GM18909 (cell line): ENCODE measurements at regions not wholly inside any gene's neighbourhood (a gene's known extent, or its start where the extent isn't known, plus 50 kb on each side); places are given as distances from the start of the nearest gene placed in this dataset.

Experiments used
- ATAC-seq: cut with Tn5 transposase; IDR thresholded peaks from one replicate; pipeline ENCODE4 v1.9.1; 2021; ENCODE audit warnings: mild to moderate bottlenecking; ENCODE audit not compliant: unreplicated experiment, poor library complexity

- ATAC-seq, result no peak
These were observed 151.1 kb upstream of the MKI67 start for GRCh38 chr10:128277267-128277840.

- no peak for ATAC-seq
These were observed 152.1 kb upstream of the MKI67 start for GRCh38 chr10:128278362-128278761.

- no peak for ATAC-seq
These were observed 154.0 kb upstream of the MKI67 start for GRCh38 chr10:128280271-128280670.

DNA sequence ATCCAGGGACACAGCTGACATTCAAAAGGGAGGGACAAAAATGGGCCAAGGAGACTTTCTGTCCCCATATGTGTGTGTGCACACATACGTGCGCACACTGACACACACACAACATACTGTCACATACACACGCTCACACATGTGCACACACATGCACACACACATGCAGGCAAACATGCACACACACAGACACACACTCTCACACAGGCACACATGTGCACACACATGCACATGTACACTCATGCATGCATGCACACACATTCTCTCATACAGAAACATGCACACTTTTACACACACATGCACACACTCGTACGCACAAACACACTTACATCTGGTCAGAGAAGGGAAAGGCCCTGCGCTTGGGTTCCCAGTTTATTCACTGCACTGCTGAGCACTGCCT, 155.1 kb upstream of the MKI67 start:
- no peak for ATAC-seq

- ATAC-seq, result no peak
These were observed 155.6 kb upstream of the MKI67 start for GRCh38 chr10:128281861-128282260.

- ATAC-seq, result no peak
These were observed 160.0 kb upstream of the MKI67 start for GRCh38 chr10:128286141-128286761.

DNA sequence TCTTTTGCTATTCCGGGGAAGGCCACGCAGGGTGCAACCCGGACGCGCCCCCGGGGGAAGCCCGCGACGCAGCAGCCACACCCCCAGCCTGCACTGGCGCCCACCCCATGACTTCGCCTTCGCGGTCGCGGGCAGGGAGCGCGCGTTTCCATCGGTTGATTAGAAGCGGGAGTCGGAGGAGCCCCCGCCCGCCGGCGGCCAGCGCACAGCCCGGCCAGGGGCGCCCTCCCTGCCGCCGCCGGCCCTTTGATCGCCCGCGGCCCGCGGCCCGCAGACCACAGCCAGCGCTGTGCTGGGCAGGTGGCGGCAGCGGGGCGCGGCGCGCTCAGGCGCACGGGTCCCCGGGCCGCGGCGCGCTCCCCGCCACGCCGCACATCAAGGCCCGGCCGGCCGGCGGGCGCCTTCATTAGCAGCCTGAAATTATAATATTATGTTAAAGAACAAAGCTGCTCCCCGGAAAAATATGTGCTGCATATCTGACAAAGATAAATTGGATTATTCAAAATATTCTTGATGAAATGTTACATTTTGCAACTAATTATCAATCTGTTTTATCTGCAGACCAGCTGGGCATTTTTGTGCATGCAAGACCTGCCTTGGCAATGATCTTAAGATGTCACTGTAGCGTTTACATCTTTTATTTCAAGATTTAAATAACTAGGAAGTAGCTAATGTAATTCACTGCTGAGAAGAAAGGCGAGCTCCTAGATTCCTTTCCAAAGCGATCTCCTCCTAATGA, 160.7 kb upstream of the MKI67 start:
- ATAC-seq, result no peak

GRCh38 chr10:128287921-128288320, 161.7 kb upstream of the MKI67 start:
- ATAC-seq, result no peak

DNA sequence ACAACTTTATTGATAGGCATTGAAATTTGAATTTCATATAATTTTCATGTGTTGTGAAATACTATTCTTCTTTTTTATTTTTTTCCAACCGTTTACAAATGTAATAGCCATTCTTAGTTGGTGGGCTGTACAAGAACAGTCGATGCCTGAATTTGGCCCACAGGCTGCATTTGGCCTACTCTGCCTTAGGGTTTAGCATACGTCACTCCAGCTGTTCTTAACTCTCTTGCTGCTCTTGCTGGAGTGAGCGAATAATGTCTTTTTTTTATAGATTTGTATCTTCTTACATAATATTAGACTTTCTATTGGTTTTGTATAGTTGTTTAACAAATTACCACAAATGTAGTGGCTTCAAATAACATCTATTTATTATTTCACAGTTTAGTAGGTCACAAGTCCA, 163.4 kb upstream of the MKI67 start:
- no peak for ATAC-seq

DNA sequence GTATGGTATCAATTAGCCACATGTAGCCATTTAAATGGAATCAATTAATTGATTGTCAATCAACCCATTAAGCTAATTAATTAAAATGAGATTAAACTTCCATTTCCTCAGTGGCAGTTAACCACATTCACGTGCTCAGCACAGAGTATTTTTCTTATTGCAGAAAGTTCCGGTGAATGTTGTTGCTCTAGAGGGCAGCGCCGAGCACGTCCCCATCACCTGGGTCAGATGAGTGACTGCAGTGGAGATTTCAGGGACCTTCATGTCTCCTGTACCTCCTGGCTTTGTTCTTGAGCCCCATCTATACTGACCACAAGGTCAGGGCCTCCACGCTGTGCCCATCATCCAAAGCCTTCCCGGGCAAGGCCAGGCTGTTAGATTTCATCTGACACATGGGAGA, 168.8 kb upstream of the MKI67 start:
- no peak for ATAC-seq

DNA sequence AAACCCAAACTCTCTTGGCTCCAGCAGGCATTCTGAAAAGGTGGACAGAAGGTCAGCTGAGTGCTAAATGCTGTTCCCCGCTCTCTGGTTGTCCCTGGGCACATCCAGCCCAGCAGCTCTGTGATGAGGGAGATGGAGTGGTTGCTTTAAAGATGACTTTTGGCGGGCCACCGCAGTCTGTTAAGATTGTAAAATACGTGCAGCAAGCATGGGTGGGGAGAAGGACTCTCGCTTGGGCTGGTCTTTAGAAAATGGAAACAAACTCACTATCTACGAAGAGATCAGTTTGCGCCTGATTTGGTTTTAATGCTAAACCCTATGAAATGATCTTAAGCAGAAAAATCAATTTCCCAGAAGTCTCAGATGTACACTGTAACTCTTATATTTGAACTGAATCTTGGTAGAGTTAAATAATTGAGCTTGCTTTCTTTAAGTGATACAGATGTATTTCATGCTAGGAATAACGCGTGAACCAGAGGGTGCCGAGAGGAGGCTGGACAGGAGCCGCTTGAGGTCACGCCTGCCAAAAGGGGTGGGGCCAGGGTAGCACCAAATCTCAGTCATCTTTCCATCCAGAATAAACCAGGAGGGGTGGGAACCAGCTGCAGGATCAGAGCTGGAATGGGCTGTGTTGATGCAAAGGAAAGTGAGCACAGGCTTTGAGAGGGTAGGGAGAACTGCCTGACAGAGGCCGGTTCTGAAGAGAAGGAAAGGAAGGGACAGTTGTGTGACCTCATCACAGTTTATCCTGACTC, 170.2 kb upstream of the MKI67 start:
- no peak for ATAC-seq

DNA sequence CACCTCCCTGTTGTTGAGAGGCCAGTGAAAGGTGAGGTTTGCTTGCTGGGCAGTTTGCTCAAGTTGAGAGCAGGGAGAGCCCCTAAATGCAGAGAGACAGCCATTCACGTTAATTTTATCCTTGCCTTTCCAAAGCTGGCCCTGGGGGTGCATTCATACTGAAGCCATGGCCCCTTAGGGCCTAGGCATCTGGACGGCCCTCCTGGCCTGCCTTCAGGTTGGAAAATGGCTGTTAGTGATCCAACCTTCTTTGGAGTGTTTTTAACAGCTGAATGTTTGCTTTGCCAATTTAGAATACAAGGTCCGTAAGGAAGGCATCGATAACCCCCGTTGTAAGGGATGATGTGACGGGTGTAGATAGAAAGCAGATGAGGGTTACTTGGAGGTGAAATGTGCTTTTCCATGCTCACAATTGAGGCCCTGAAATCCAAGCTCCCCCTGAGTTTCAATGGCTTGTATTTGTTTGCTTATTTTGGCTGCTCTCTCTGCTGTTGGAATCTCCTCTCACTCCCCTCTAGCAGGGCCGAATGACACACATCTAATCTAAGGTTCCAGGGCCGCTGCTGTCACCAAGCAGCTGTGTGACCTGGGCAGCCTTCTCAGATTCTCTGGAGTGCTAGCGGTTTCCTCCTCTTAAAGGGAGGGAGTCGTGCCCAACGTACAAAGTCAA, 171.6 kb upstream of the MKI67 start:
- no peak for ATAC-seq

- ATAC-seq, result no peak
These were observed 172.4 kb upstream of the MKI67 start for GRCh38 chr10:128298587-128298986.

DNA sequence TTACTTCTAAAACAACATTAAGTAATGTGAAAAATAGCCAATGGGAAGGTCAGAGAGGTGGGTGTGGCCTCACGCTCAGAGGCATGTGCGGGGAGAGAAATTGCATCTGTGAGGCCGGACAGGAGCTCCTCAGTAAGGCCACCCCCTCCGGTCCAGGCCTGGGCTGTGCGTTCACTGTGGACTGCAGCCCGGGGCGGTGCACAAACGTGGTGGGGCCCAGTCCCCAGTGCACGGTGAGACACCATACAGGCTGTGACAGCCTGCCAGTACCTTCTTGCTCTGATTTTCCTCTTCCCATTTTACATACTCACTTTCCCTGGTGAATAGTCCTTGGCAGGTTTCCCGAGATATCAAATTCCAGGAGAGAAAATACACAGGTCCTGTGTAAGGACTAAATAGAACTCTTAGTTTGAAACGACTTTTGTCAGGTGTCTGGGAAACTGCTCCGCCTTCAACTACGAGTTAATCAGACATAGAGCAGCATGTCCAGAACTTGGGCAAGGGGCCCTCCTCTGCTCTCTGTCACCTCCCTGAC, 174.1 kb upstream of the MKI67 start:
- ATAC-seq, result no peak

- ATAC-seq, result no peak
These were observed 174.8 kb upstream of the MKI67 start for GRCh38 chr10:128301051-128301450.

DNA sequence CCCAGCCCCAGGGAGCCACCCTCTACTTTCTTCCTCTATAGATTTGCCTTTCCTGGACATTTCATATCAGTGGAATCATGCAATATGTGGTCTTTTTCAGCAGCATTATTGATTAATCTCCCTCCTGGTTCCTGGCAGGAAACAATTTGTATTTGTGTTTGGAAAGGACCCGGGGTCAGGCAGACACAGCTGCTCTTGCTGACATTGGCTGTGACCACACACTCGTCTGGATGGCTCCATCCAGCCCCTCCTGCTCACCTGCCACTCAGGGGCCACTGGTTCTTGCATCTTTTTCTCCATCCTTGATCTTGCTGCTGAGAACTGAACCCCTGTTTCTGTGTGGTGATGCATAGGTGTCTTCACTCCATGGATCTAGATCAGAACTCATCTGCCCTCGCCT, 176.6 kb upstream of the MKI67 start:
- no peak for ATAC-seq

DNA sequence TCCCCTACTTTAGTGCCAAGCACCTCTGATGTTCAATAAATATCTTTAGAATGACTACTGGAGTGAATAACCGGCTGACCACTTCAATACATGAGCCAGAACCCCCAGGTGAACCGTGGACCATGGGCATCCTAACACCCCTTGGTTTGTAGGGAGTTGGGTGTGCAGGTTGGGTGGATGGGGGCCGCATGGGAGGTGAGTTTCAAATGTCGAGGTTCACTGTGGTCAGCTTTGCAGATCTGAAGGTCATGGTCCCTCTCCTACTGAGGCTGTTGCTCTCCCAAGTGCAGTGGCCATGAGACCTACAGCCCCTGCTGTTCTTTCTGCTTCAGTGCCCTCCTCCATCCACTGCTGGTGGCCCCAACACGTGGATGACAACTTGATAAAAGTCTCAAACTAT, 178.0 kb upstream of the MKI67 start:
- no peak for ATAC-seq

- ATAC-seq, result no peak
These were observed 179.6 kb upstream of the MKI67 start for GRCh38 chr10:128305601-128306345.

DNA sequence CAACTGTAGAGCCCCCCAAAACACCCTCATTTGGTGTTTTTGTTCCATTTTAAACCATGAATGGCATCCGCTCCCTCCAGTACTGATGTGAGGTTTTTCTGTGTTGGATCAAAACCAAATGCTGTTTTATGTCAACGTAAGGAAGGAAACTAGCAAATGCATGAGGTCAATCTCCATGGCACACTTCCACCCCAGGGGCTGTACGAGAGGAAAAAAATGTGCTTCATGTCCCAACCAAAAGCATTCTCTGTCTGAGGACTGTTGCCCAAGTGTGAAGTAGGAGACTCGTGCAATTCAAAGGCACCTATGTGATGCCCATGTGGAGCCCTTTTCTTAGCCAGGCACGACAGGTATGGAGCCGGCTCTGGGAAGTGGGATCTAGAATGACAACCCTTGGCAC, 180.3 kb upstream of the MKI67 start:
- no peak for ATAC-seq

DNA sequence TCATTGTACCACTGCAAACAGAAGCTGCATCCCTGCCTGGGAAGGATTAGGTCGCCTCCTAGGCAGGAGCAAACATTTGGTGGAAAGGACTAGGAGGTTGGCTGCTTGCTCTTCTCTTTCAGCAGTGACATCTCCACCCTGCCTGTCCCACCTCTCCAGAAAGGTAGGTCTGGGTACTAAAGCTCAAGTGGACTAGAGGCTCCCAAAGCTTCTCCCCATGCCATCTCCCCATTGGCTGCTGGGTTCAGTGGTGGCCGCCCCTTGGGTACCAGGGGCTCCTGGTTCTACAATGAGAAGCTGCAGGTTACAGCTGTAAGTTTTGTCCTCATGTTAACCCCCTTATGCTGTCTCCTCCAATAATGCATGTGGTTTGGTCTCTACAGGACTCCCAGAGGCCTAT, 180.7 kb upstream of the MKI67 start:
- ATAC-seq, result no peak
